HepG2 (cell line): ENCODE measurements at regions not wholly inside any gene's neighbourhood (a gene's known extent, or its start where the extent isn't known, plus 50 kb on each side); places are given as distances from the start of the nearest gene placed in this dataset.

Experiments used
- ATAC-seq: fragments of 200-7000 bp; cut with Tn5 transposase; 3 replicates; pipeline ENCODE4 v1.9.1; 2020; ENCODE audit warnings: mild to moderate bottlenecking, moderate library complexity
- BruUV-seq: library from RNA; stranded (reverse); fragments of 400-500 nt; replicated peaks from 2 replicates; lab custom pipeline; 2021; lab: Mats Ljungman, UMichigan
- CTCF ChIA-PET: fragments of 300-600 bp; formaldehyde crosslinking; extraction: SDS; loops from one replicate; lab custom pipeline; 2021; ENCODE audit warnings: low total read pairs, inconsistent platforms, low intra/inter-chr PET ratio; lab: Yijun Ruan, JAX
- POLR2A ChIA-PET: fragments of 350-600 bp; sonication (Branson Sonifier 250); formaldehyde crosslinking; loops from one replicate; lab custom pipeline; 2020; ENCODE audit warnings: antibody characterized with exemption, inconsistent platforms; lab: Yijun Ruan, JAX
- DNase-seq: peaks from one replicate; pipeline ENCODE4 v3.0.0-alpha.2; 2015; ENCODE audit warnings: low spot score
- FAIRE-seq: peaks from 3 replicates; lab custom pipeline; 2011; peaks lifted over from hg19 to GRCh38; lab: Jason Lieb, UNC
- H2AFZ ChIP-seq: one replicate; pipeline ENCODE4 v1.6.1; 2011; ENCODE audit warnings: low read length, inconsistent platforms
- H3K27ac ChIP-seq: fragments of 300-600 bp; 3 replicates; pipeline ENCODE4 v1.8.0; 2011; ENCODE audit warnings: mixed run types, mild to moderate bottlenecking, mixed read lengths, low read length, inconsistent platforms; ENCODE audit not compliant: insufficient read depth; ENCODE audit errors: extremely low read length
- H3K27me3 ChIP-seq, 2 experiments: fragments of 200-600 bp in 1 of 2; 2 replicates in 1 of 2; 3 replicates in 1 of 2; pipeline versions ENCODE4 v1.6.0 to v1.8.0; 2011; ENCODE audit warnings: low read length in 2 of 2, mild to moderate bottlenecking in 2 of 2, moderate library complexity in 2 of 2, inconsistent platforms in 1 of 2; ENCODE audit not compliant: insufficient read depth in 2 of 2, control insufficient read depth in 1 of 2
- H3K36me3 ChIP-seq, 2 experiments: fragments of 200-600 bp in 1 of 2; replicated peaks in 1 of 2; 2 replicates in 1 of 2; 3 replicates in 1 of 2; pipeline versions ENCODE4 v1.5.1 to v1.8.0; 2011; ENCODE audit warnings: low read length in 2 of 2, inconsistent platforms in 1 of 2; ENCODE audit not compliant: insufficient read depth in 2 of 2, control insufficient read depth in 1 of 2
- H3K4me1 ChIP-seq: 2 replicates; pipeline ENCODE4 v1.5.1; 2012; ENCODE audit warnings: low read length, inconsistent platforms; ENCODE audit not compliant: insufficient read depth
- H3K4me2 ChIP-seq: 2 replicates; pipeline ENCODE4 v1.6.0; 2011; ENCODE audit warnings: low read depth, low read length, inconsistent platforms
- H3K4me3 ChIP-seq, 3 experiments: fragments of 200-600 bp in 1 of 3; sonication (generic), shearing (Covaris generic) in 1 of 3; replicated peaks in 1 of 3; 2 replicates each; pipeline ENCODE4 v1.5.1; 2011 to 2016; ENCODE audit warnings: low read length in 3 of 3, inconsistent platforms in 2 of 3, low read depth in 2 of 3, mild to moderate bottlenecking in 2 of 3, control low read depth in 1 of 3, mixed read lengths in 1 of 3; ENCODE audit not compliant: insufficient read depth in 1 of 3
- H3K79me2 ChIP-seq: one replicate; pipeline ENCODE4 v1.6.1; 2011; ENCODE audit warnings: low read length, inconsistent platforms; ENCODE audit not compliant: insufficient read depth
- H3K9ac ChIP-seq: 2 replicates; pipeline ENCODE4 v1.6.0; 2011; ENCODE audit warnings: mild to moderate bottlenecking, low read depth, low read length, inconsistent platforms; ENCODE audit not compliant: insufficient read depth
- H3K9me3 ChIP-seq: 2 replicates; pipeline ENCODE4 v1.5.1; 2012; ENCODE audit warnings: mild to moderate bottlenecking, low read length
- H4K20me1 ChIP-seq: 2 replicates; pipeline ENCODE4 v1.6.0; 2011; ENCODE audit warnings: inconsistent platforms, mild to moderate bottlenecking, low read length, moderate library complexity; ENCODE audit not compliant: insufficient read depth
- ELF1 ChIP-seq: sonication (generic); formaldehyde crosslinking; IDR thresholded peaks from 2 replicates; pipeline ENCODE4 v1.4.0; 2020; ENCODE audit warnings: missing genetic modification reagents
- FOXA1 ChIP-seq, 2 experiments: fragments of 450-650 bp in 1 of 2; sonication (generic) in 1 of 2; formaldehyde crosslinking in 1 of 2; IDR thresholded peaks; 2 replicates each; pipeline versions ENCODE4 v1.4.0 to v1.6.1; 2016 to 2020; ENCODE audit warnings: missing genetic modification reagents in 1 of 2
- NR0B2 ChIP-seq: sonication (generic); formaldehyde crosslinking; IDR thresholded peaks from 2 replicates; pipeline ENCODE4 v1.4.0; 2020; ENCODE audit warnings: mild to moderate bottlenecking, missing genetic modification reagents
- THRA ChIP-seq: sonication (generic); formaldehyde crosslinking; IDR thresholded peaks from 2 replicates; pipeline ENCODE4 v1.4.0; 2020; ENCODE audit warnings: missing genetic modification reagents, borderline replicate concordance
- YEATS4 ChIP-seq: sonication (generic); formaldehyde crosslinking; IDR thresholded peaks from 2 replicates; pipeline ENCODE4 v1.4.0; 2020; ENCODE audit warnings: missing genetic modification reagents, borderline replicate concordance
- ZBTB49 ChIP-seq: sonication (generic); formaldehyde crosslinking; IDR thresholded peaks from 2 replicates; pipeline ENCODE4 v1.4.0; 2020; ENCODE audit warnings: missing genetic modification reagents, borderline replicate concordance
- WGBS: methylation state at CpG from one replicate; pipeline ENCODE4 v1.1.6; 2017; ENCODE audit warnings: low lambda C conversion rate; 5-methylcytosine and 5-hydroxymethylcytosine counted together
- in situ Hi-C: cut with HindIII; loops from 2 replicates; pipeline ENCODE4 v1.10.0; 2017; ENCODE audit warnings: low pct_unique_long_range_greater_than_20kb; ENCODE audit not compliant: extremely low pct_ligation_motif_present
- intact Hi-C: fragments of 100-400 bp; cut with micrococcal nuclease; formaldehyde crosslinking; loops from one replicate; pipeline ENCODE4 v1.10.0; 2022; ENCODE audit not compliant: unreplicated experiment

GRCh38 chr1:209391792-209392191 is 191.7 kb upstream of the CAMK1G start:
- Histone ChIP-seq H3K27ac (no peak overlapping the region), H3K27me3 (no peaks in the 10 kb centered on the region), H2AFZ (no peak overlapping the region), H3K4me2 (no peak overlapping the region), H3K9me3 (no peaks in the 10 kb centered on the region), H3K79me2 (no peaks in the 10 kb centered on the region), H4K20me1 (no peaks in the 10 kb centered on the region), H3K4me3 (no peak overlapping the region), H3K36me3 (no peaks in the 10 kb centered on the region), H3K4me1 (no peaks in the 10 kb centered on the region), H3K9ac (no peak overlapping the region)
- DNase-seq (no peak), FAIRE-seq (no peak), ATAC-seq (no peak)
- in situ Hi-C loops = no loop called here
- intact Hi-C loops = no loop called here
- CTCF ChIA-PET = no interaction called here
- WGBS = no CpG with 5 or more reads among the region's 2 CpGs
- TF ChIP-seq NR0B2 (no peak), THRA (CRISPR knock-in tag) (no peak), FOXA1 (IDR thresholded peaks at IDR 0.05) (no peak), FOXA1 (CRISPR knock-in tag; IDR thresholded peaks at IDR 0.05) (no peak), ZBTB49 (no peak), ELF1 (CRISPR knock-in tag) (no peak), YEATS4 (CRISPR knock-in tag) (no peak)
- POLR2A ChIA-PET = no interaction called here
- BruUV-seq = no TSS peak
